AG09319 (cell line): ENCODE measurements at regions not wholly inside any gene's neighbourhood (a gene's known extent, or its start where the extent isn't known, plus 50 kb on each side); places are given as distances from the start of the nearest gene placed in this dataset.

Experiments
- DNase-seq: peaks from one replicate; pipeline ENCODE4 v3.0.0-alpha.2; 2010; ENCODE audit warnings: low read depth; ENCODE audit errors: extremely low read depth
- CTCF ChIP-seq: IDR thresholded peaks from 2 replicates; pipeline ENCODE4 v1.5.1; 2011; ENCODE audit warnings: low read depth, mild to moderate bottlenecking, inconsistent platforms, low read length, moderate library complexity

GRCh38 chr3:104503022-104503421, 863.7 kb upstream of the ALCAM start:
- TF ChIP-seq CTCF: no peak
- DNase-seq: no peak

GRCh38 chr3:104510131-104510849, 856.4 kb upstream of the ALCAM start:
- TF ChIP-seq CTCF: no peak
- no peak for DNase-seq

- TF ChIP-seq CTCF: no peak
- no peak for DNase-seq
These were observed 852.3 kb upstream of the ALCAM start for GRCh38 chr3:104514371-104514770.

GRCh38 chr3:104514776-104515175, 851.9 kb upstream of the ALCAM start:
- no peak for DNase-seq

GRCh38 chr3:104519068-104519467, 847.6 kb upstream of the ALCAM start:
- DNase-seq: no peak
- TF ChIP-seq CTCF: no peak

More at GRCh38 chr3:104514776-104515175, 851.9 kb upstream of the ALCAM start:
- TF ChIP-seq CTCF: no peak

GRCh38 chr3:104519468-104520227, 847.1 kb upstream of the ALCAM start:
- no peak for TF ChIP-seq CTCF
- no peak for DNase-seq

- no peak for TF ChIP-seq CTCF
- DNase-seq: no peak
These were observed 846.5 kb upstream of the ALCAM start for GRCh38 chr3:104520228-104520655.
